ENCODE measurements at regions not wholly inside any gene's neighbourhood (a gene's known extent, or its start where the extent isn't known, plus 50 kb on each side); places are given as distances from the start of the nearest gene placed in this dataset.
"Not testable (repeated sequence)": the region's sequence is repeated elsewhere in the genome, so short reads cannot be mapped to it uniquely, and the experiment has no call there.

DNA sequence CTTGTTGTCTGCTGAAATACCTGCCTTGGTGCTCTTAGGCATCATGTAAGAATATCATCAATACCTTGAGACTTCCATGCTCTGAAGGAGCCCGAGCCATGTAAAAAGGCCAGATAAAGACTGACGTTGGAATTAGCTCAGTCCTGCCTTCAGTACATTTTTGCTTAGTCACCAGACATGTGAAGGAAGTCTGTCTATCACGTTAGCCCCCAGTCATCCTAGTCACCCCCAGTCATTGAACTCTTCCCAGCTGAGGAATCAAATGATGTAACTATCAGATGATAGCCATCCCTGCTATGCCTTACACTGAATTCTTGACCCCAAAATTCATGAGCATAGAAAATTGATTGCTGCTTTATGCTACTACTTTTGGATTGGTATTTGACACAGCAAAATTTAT lies 351.2 kb upstream of the SGO1 start:
- peaks cover 6% of the 10 kb centered on the region for H3K4me1 ChIP-seq (ENCODE audit: control insufficient read depth, insufficient read depth, low read length)
- H3K36me3 ChIP-seq (ENCODE audit: insufficient read depth, low read length) = no peaks in the 10 kb centered on the region

GRCh38 chr3:20529911-20530310 lies 343.9 kb upstream of the SGO1 start:
- H3K9me3 ChIP-seq (replicated peaks; ENCODE audit: low read length) = no peaks in the 10 kb centered on the region
- no peak overlapping the region for H3K4me3 ChIP-seq (ENCODE audit: low read length)
- H3K9ac ChIP-seq (ENCODE audit: low read depth, low read length) = no peak overlapping the region
- H3K36me3 ChIP-seq (ENCODE audit: insufficient read depth, low read length) = no peaks in the 10 kb centered on the region
- H3K4me2 ChIP-seq (ENCODE audit: low read length) = no peak overlapping the region
- no peaks in the 10 kb centered on the region for H3K27me3 ChIP-seq (ENCODE audit: control insufficient read depth, insufficient read depth, low read length)
- no peaks in the 10 kb centered on the region for H3K4me1 ChIP-seq (ENCODE audit: control insufficient read depth, insufficient read depth, low read length)

More for the DNA sequence above, 351.2 kb upstream of the SGO1 start:
- no peak overlapping the region for H3K9ac ChIP-seq (ENCODE audit: low read depth, low read length)
- no peak overlapping the region for H3K4me3 ChIP-seq (ENCODE audit: low read length)
- H3K9me3 ChIP-seq (replicated peaks; ENCODE audit: low read length) = no peaks in the 10 kb centered on the region
- no peaks in the 10 kb centered on the region for H3K27me3 ChIP-seq (ENCODE audit: control insufficient read depth, insufficient read depth, low read length)
- no peak overlapping the region for H3K4me2 ChIP-seq (ENCODE audit: low read length)

- Histone ChIP-seq H3K9me3 (replicated peaks; ENCODE audit: low read length) (no peaks in the 10 kb centered on the region), H3K9ac (ENCODE audit: low read depth, low read length) (no peak overlapping the region), H3K4me3 (ENCODE audit: low read length) (no peak overlapping the region), H3K4me2 (ENCODE audit: low read length) (no peak overlapping the region), H3K4me1 (ENCODE audit: control insufficient read depth, insufficient read depth, low read length) (no peaks in the 10 kb centered on the region), H3K27me3 (ENCODE audit: control insufficient read depth, insufficient read depth, low read length) (no peaks in the 10 kb centered on the region), H3K36me3 (ENCODE audit: insufficient read depth, low read length) (no peaks in the 10 kb centered on the region)
These were observed 342.3 kb upstream of the SGO1 start for GRCh38 chr3:20528180-20528770.

DNA sequence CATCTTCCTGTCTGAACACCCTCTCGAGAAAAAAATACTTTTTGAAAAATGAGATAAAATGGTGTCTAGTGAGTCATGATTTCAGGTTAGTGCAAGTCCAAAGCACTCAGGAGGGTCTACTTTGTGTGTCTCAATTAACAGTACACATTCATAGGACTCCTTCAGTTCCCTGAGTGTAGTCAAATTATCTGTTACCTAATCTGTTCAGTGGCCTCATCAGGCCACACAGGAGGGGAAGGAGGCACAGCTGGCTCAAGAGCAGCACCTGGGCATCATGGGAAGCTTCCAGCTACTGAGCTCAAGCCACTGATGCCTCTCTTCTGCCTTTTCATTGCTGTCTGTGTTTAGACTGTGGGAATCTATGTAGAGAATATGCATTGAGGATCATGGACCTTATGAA lies 341.4 kb upstream of the SGO1 start:
- Histone ChIP-seq H3K9me3 (replicated peaks; ENCODE audit: low read length) (no peaks in the 10 kb centered on the region), H3K4me3 (ENCODE audit: low read length) (no peak overlapping the region), H3K9ac (ENCODE audit: low read depth, low read length) (no peak overlapping the region), H3K4me1 (ENCODE audit: control insufficient read depth, insufficient read depth, low read length) (no peaks in the 10 kb centered on the region), H3K27me3 (ENCODE audit: control insufficient read depth, insufficient read depth, low read length) (no peaks in the 10 kb centered on the region), H3K4me2 (ENCODE audit: low read length) (no peak overlapping the region), H3K36me3 (ENCODE audit: insufficient read depth, low read length) (no peaks in the 10 kb centered on the region)

GRCh38 chr3:20524328-20524727 lies 338.3 kb upstream of the SGO1 start:
- Histone ChIP-seq H3K9ac (ENCODE audit: low read depth, low read length) (no peak overlapping the region), H3K27me3 (ENCODE audit: control insufficient read depth, insufficient read depth, low read length) (no peaks in the 10 kb centered on the region), H3K36me3 (ENCODE audit: insufficient read depth, low read length) (no peaks in the 10 kb centered on the region), H3K4me2 (ENCODE audit: low read length) (no peak overlapping the region), H3K4me1 (ENCODE audit: control insufficient read depth, insufficient read depth, low read length) (no peaks in the 10 kb centered on the region), H3K4me3 (ENCODE audit: low read length) (no peak overlapping the region), H3K9me3 (replicated peaks; ENCODE audit: low read length) (no peaks in the 10 kb centered on the region)

- Histone ChIP-seq H3K36me3 (ENCODE audit: insufficient read depth, low read length) (no peaks in the 10 kb centered on the region), H3K27me3 (ENCODE audit: control insufficient read depth, insufficient read depth, low read length) (no peaks in the 10 kb centered on the region), H3K4me2 (ENCODE audit: low read length) (no peak overlapping the region), H3K4me3 (ENCODE audit: low read length) (no peak overlapping the region), H3K9me3 (replicated peaks; ENCODE audit: low read length) (no peaks in the 10 kb centered on the region), H3K4me1 (ENCODE audit: control insufficient read depth, insufficient read depth, low read length) (no peaks in the 10 kb centered on the region), H3K9ac (ENCODE audit: low read depth, low read length) (no peak overlapping the region)
These were observed 337.3 kb upstream of the SGO1 start for GRCh38 chr3:20523293-20523692.

DNA sequence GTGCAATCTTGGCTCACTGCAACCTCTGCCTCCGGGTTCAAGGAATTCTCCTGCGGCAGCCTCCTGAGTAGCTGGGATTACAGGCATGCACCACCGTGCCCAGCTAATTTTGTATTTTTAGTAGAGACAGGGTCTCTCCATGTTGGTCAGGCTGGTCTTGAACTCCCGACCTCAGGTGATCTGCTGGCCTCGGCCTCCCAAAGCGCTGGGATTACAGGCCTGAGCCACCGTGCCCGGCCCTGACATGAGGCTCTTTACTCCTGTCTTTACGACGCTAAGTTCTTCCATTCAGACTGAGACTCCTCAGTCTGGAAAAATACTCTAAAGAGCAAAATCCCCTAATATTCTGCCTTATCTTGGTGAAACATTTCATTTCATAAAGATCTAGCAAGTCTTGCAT lies 331.3 kb upstream of the SGO1 start:
- not testable (repeated sequence) for H3K4me1 ChIP-seq (ENCODE audit: control insufficient read depth, insufficient read depth, low read length); H3K9ac ChIP-seq (ENCODE audit: low read depth, low read length); H3K27me3 ChIP-seq (ENCODE audit: control insufficient read depth, insufficient read depth, low read length); H3K9me3 ChIP-seq (replicated peaks; ENCODE audit: low read length); H3K4me3 ChIP-seq (ENCODE audit: low read length); H3K4me2 ChIP-seq (ENCODE audit: low read length); H3K36me3 ChIP-seq (ENCODE audit: insufficient read depth, low read length)

- Histone ChIP-seq H3K9me3 (replicated peaks; ENCODE audit: low read length) (no peaks in the 10 kb centered on the region), H3K4me2 (ENCODE audit: low read length) (no peak overlapping the region), H3K4me3 (ENCODE audit: low read length) (no peak overlapping the region), H3K27me3 (ENCODE audit: control insufficient read depth, insufficient read depth, low read length) (no peaks in the 10 kb centered on the region), H3K9ac (ENCODE audit: low read depth, low read length) (no peak overlapping the region), H3K4me1 (ENCODE audit: control insufficient read depth, insufficient read depth, low read length) (no peaks in the 10 kb centered on the region), H3K36me3 (ENCODE audit: insufficient read depth, low read length) (no peaks in the 10 kb centered on the region)
These were observed 330.3 kb upstream of the SGO1 start for GRCh38 chr3:20516311-20516710.

DNA sequence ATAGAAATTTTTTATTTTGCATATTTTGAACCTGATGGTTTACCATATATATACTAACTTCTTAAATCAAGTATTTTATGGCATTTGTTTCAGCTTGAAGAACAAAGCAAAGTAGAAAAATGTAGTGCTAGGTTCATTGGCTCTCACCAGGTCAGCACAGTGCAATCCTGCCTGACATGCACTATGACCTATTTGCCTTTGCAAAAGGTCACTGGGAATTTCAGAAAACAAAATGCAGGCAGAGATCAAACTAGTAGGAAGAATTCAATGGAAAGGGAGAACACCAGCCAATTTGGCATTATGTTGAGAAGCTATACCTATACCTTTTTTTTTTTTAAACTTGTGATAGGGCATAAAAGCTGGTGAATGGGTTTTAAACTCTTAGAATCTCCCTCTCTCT lies 329.8 kb upstream of the SGO1 start:
- Histone ChIP-seq H3K36me3 (ENCODE audit: insufficient read depth, low read length) (no peaks in the 10 kb centered on the region), H3K9me3 (replicated peaks; ENCODE audit: low read length) (no peaks in the 10 kb centered on the region), H3K4me1 (ENCODE audit: control insufficient read depth, insufficient read depth, low read length) (no peaks in the 10 kb centered on the region), H3K4me3 (ENCODE audit: low read length) (no peak overlapping the region), H3K9ac (ENCODE audit: low read depth, low read length) (no peak overlapping the region), H3K27me3 (ENCODE audit: control insufficient read depth, insufficient read depth, low read length) (no peaks in the 10 kb centered on the region), H3K4me2 (ENCODE audit: low read length) (no peak overlapping the region)

GRCh38 chr3:20511863-20512505 lies 326.0 kb upstream of the SGO1 start:
- no peak overlapping the region for H3K4me2 ChIP-seq (ENCODE audit: low read length)
- H3K9me3 ChIP-seq (replicated peaks; ENCODE audit: low read length) = no peaks in the 10 kb centered on the region
- no peak overlapping the region for H3K9ac ChIP-seq (ENCODE audit: low read depth, low read length)
- no peaks in the 10 kb centered on the region for H3K36me3 ChIP-seq (ENCODE audit: insufficient read depth, low read length)
- no peaks in the 10 kb centered on the region for H3K27me3 ChIP-seq (ENCODE audit: control insufficient read depth, insufficient read depth, low read length)
- H3K4me3 ChIP-seq (ENCODE audit: low read length) = no peak overlapping the region
- H3K4me1 ChIP-seq (ENCODE audit: control insufficient read depth, insufficient read depth, low read length) = no peaks in the 10 kb centered on the region

DNA sequence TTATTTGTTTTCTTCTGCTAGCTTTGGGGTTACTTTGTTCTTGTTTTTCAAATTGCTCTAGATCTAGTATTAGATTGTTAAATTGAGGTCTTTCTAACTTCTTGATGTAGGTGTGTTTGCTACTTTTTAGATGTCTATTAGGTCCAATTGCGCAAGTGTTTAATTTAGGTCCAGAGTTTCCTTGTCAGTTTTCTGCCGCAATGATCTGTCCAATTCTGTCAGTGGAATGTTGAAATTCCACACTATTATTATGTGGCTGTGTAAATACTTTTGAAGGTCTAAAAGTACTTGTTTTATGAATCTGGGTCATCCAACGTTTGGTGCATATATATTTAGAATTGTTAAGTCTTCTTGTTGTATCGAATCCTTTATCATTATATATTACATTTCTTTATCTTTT lies 324.4 kb upstream of the SGO1 start:
- Histone ChIP-seq H3K4me2 (ENCODE audit: low read length) (no peak overlapping the region), H3K36me3 (ENCODE audit: insufficient read depth, low read length) (no peaks in the 10 kb centered on the region), H3K4me3 (ENCODE audit: low read length) (no peak overlapping the region), H3K27me3 (ENCODE audit: control insufficient read depth, insufficient read depth, low read length) (no peaks in the 10 kb centered on the region), H3K4me1 (ENCODE audit: control insufficient read depth, insufficient read depth, low read length) (no peaks in the 10 kb centered on the region), H3K9me3 (replicated peaks; ENCODE audit: low read length) (no peaks in the 10 kb centered on the region), H3K9ac (ENCODE audit: low read depth, low read length) (no peak overlapping the region)

GRCh38 chr3:20503394-20504082 lies 317.5 kb upstream of the SGO1 start:
- Histone ChIP-seq H3K4me3 (ENCODE audit: low read length) (no peak overlapping the region), H3K36me3 (ENCODE audit: insufficient read depth, low read length) (no peaks in the 10 kb centered on the region), H3K4me1 (ENCODE audit: control insufficient read depth, insufficient read depth, low read length) (no peaks in the 10 kb centered on the region), H3K9me3 (replicated peaks; ENCODE audit: low read length) (no peaks in the 10 kb centered on the region), H3K4me2 (ENCODE audit: low read length) (no peak overlapping the region), H3K9ac (ENCODE audit: low read depth, low read length) (no peak overlapping the region), H3K27me3 (ENCODE audit: control insufficient read depth, insufficient read depth, low read length) (no peaks in the 10 kb centered on the region)
